GM18951 (cell line): ENCODE measurements at regions not wholly inside any gene's neighbourhood (a gene's known extent, or its start where the extent isn't known, plus 50 kb on each side); places are given as distances from the start of the nearest gene placed in this dataset.
"Not testable (repeated sequence)": the region's sequence is repeated elsewhere in the genome, so short reads cannot be mapped to it uniquely, and the experiment has no call there.

Experiments used
- POLR2A ChIP-seq: IDR thresholded peaks from 4 replicates; pipeline ENCODE4 v1.6.1; 2011; ENCODE audit warnings: mild to moderate bottlenecking; ENCODE audit not compliant: insufficient read length, insufficient read depth; ENCODE audit errors: extremely low read depth
- in situ Hi-C: fragments of 300-500 bp; cut with MboI; formaldehyde crosslinking; loops from one replicate; pipeline ENCODE4 v1.12.0; 2022; ENCODE audit warnings: low sequenced_read_pairs, mixed read lengths, inconsistent platforms; ENCODE audit not compliant: unreplicated experiment

GRCh38 chr10:46786518-46787320 lies 124.5 kb upstream of the PTPN20 start:
- peak; percentile 58 for TF ChIP-seq POLR2A
- in situ Hi-C loops = loop anchor here (5.0 kb wide), 1 partner anchor 766 kb away; no protein-coding TSS in a partner anchor

DNA sequence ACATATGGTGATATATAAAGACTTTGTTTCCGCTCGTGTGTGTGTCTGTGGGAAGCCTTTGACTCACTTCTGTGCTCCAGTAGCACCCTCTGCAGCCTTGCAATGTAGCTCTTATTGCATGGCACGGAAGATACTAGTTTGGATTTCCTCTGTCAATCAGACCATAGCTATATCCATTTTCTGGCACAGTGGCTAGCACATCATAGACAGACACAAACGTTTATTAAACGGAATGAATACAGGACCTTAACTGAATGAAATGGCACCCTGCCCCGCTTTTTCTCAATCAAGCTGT lies 124.0 kb upstream of the PTPN20 start:
- in situ Hi-C loops = loop anchor here (5.0 kb wide), 1 partner anchor 765 kb away; no protein-coding TSS in a partner anchor
- TF ChIP-seq POLR2A = no peak

GRCh38 chr10:46792657-46793357 lies 118.4 kb upstream of the PTPN20 start:
- in situ Hi-C loops = loop anchor here (10.0 kb wide), 1 partner anchor 1262 kb away; no protein-coding TSS in a partner anchor

- in situ Hi-C loops = loop anchor here (10.0 kb wide), 1 partner anchor 1258 kb away; no protein-coding TSS in a partner anchor
These were observed 114.9 kb upstream of the PTPN20 start for GRCh38 chr10:46796351-46796750.

DNA sequence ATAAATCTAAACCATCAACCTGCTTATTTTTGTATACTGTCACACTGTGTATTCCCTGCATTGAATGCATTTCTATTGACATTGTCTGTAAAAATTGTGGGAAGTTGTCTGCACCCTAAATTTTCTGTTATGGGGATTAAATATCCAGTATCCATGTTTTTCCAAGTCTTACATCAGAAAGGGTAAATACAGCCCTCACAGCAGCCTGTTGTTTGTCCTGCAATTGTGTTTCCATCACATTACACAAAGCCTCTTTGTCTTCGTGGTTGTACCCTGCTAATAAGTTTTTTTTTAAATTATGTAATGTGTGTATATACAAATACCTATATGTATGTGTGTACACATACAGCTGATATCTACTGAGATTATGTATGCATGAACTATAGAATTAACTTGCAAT lies 109.2 kb upstream of the PTPN20 start:
- in situ Hi-C loops = not testable (repeated sequence)

DNA sequence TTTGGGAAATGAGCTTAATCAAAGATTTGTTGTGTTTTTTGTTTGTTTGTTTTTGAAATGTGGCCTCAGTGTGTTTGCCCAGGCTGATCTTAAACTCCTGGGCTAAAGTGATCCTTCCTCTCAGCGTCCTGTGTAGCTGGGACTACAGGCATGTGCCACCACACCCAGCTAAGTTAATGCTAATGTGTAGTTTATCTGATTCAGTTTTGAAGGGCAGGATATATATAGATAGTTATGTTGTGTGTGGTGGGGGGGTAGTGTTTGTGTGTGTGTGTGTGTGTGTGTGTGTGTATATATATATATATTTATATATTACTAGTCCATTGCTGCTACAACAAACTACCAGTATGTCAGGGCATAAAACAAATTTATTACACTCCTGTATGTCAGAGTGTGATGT lies 108.1 kb upstream of the PTPN20 start:
- in situ Hi-C loops = not testable (repeated sequence)

DNA sequence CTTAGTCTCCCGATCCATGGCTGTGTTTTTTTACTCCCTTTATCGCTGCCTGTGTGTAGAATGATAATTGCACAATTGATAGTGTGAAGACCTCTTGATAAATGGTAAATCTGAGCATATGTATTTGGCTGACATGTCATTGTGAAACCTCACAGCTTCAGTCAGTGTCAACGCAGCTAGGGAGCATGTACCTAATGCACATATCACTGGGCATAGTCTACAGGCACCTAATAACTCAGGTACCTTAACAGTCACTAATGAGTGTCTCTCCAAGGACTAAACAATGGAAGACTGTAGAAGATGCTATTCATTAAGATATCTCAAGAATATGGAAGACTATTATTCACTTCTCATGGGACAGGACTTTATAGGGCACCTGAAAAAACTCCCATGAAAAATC lies 101.0 kb upstream of the PTPN20 start:
- in situ Hi-C loops = not testable (repeated sequence)

DNA sequence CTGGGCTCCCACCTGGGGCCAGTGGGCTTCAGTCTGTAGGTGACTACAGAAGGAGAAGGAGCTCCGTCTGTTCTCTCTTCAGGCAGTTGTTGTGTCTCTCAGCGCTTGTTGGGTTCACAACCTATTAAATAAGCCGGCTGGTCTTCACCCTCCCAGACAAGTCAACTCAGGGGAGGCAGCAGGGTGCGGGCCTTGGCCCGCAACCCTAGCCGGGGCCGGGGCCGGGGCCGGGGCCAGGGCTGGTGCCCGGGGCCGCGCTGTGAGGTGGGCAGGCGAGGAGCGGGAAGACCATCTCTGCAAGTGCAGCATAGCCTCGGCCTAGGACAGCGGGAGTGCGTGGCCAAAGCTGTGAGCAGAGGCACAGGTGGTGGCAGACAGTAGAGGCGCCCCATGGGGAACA lies 95.1 kb upstream of the PTPN20 start:
- in situ Hi-C loops = not testable (repeated sequence)

DNA sequence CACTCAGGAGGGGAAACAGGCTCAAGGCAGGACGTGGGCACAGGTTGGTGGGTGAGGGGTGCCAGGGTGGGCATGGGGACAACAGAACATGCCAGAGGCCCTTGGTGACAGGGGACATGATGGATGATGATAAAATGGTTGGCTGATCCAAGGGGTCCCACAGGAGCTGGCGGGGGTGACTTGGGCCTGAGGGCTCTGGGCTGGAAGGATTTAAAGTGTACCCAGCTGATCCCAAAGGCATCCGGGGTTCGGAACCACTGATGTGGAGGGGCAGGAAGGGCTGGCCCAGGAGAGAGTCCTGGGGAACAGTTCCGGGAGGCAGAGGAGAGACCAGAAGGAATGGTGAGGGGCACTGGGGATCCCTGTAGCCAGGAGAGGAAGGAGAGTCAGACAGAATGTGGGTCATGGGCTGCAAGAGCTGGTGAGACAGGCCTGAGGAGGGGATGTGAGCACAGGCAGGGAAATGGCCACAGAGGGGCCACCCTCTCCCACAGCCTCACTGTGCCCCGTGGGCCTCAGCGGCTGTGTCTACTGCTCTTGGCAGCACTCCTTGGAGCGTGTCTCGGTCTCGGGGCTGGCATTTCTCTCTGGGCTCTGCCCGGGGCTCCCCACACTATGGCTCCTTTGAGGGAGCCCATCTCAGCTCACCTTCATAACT lies 70.7 kb upstream of the PTPN20 start:
- in situ Hi-C loops = not testable (repeated sequence)

- in situ Hi-C loops = not testable (repeated sequence)
These were observed 70.1 kb upstream of the PTPN20 start for GRCh38 chr10:46841051-46841593.

DNA sequence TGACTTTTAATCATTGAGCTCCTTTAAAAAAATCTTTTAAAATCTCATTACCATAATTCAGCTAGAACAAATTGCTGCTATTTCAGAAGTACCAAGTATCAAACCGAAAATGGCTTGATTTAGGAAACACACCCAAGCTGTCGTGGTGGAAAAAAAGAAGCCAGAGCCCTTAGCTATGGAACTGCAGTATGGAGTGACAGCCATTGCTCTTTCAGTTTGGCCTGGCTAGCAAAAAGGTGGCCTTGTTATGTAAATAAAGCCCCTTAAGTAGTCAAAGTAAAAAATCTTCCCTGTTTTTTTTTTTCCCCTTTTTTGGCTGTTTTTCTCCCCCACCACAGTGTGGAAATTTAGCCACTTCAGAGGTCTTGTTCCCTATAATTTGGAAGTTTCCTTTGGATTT lies 66.0 kb upstream of the PTPN20 start:
- in situ Hi-C loops = not testable (repeated sequence)

GRCh38 chr10:46845640-46846039 lies 65.6 kb upstream of the PTPN20 start:
- in situ Hi-C loops = not testable (repeated sequence)

- in situ Hi-C loops = not testable (repeated sequence)
These were observed 50.5 kb upstream of the PTPN20 start for GRCh38 chr10:46860753-46861152.
